NCI-H524 treated with DMSO at 0.1 percent for 48 hours (cell line): ENCODE measurements at regions not wholly inside any gene's neighbourhood (a gene's known extent, or its start where the extent isn't known, plus 50 kb on each side); places are given as distances from the start of the nearest gene placed in this dataset.
"Not testable (repeated sequence)": the region's sequence is repeated elsewhere in the genome, so short reads cannot be mapped to it uniquely, and the experiment has no call there.

Experiments
- DNase-seq: peaks from one replicate; lab custom pipeline; 2025; lab: John Stamatoyannopoulos, UW

- DNase-seq: not testable (repeated sequence)
Observed at GRCh38 chr14:82814339-82814738, 1280.7 kb upstream of the SEL1L start.

GRCh38 chr14:82830596-82830995 is 1296.9 kb upstream of the SEL1L start:
- no peak for DNase-seq

- DNase-seq: no peak
Observed at GRCh38 chr14:82836256-82836950, 1302.8 kb upstream of the SEL1L start.

- DNase-seq: no peak
Observed at GRCh38 chr14:82837611-82838140, 1304.0 kb upstream of the SEL1L start.

GRCh38 chr14:82850576-82850975 is 1316.9 kb upstream of the SEL1L start:
- DNase-seq: no peak

- DNase-seq: no peak
Observed at GRCh38 chr14:82854131-82854530, 1320.5 kb upstream of the SEL1L start.

GRCh38 chr14:82854901-82855300 is 1321.2 kb upstream of the SEL1L start:
- peak; percentile 94 for DNase-seq

GRCh38 chr14:82855912-82856391 is 1322.3 kb upstream of the SEL1L start:
- DNase-seq: no peak

- DNase-seq: no peak
Observed at GRCh38 chr14:82861313-82861712, 1327.7 kb upstream of the SEL1L start.

- no peak for DNase-seq
Observed at GRCh38 chr14:82872494-82872893, 1338.8 kb upstream of the SEL1L start.

- no peak for DNase-seq
Observed at GRCh38 chr14:82878951-82879350, 1345.3 kb upstream of the SEL1L start.

- no peak for DNase-seq
Observed at GRCh38 chr14:82879949-82880535, 1346.4 kb upstream of the SEL1L start.

GRCh38 chr14:82886670-82887069 is 1353.0 kb upstream of the SEL1L start:
- DNase-seq: no peak

- DNase-seq: no peak
Observed at GRCh38 chr14:82889701-82890100, 1356.0 kb upstream of the SEL1L start.

GRCh38 chr14:82896476-82896875 is 1362.8 kb upstream of the SEL1L start:
- DNase-seq: no peak

- DNase-seq: no peak
Observed at GRCh38 chr14:82897469-82898308, 1364.0 kb upstream of the SEL1L start.

- DNase-seq: peak; percentile 81
Observed at GRCh38 chr14:82905762-82906161, 1372.1 kb upstream of the SEL1L start.

GRCh38 chr14:82911930-82912329 is 1378.3 kb upstream of the SEL1L start:
- no peak for DNase-seq

GRCh38 chr14:82913396-82913795 is 1379.7 kb upstream of the SEL1L start:
- DNase-seq: no peak

- DNase-seq: no peak
Observed at GRCh38 chr14:82915381-82915780, 1381.7 kb upstream of the SEL1L start.

- no peak for DNase-seq
Observed at GRCh38 chr14:82935691-82936090, 1402.0 kb upstream of the SEL1L start.

GRCh38 chr14:82951171-82951570 is 1417.5 kb upstream of the SEL1L start:
- no peak for DNase-seq

GRCh38 chr14:82963756-82964155 is 1430.1 kb upstream of the SEL1L start:
- no peak for DNase-seq
